ENCODE measurements at regions not wholly inside any gene's neighbourhood (a gene's known extent, or its start where the extent isn't known, plus 50 kb on each side); places are given as distances from the start of the nearest gene placed in this dataset.

- H3K9me3 ChIP-seq: no peaks in the 10 kb centered on the region
- no peak for TF ChIP-seq CTCF (IDR thresholded peaks at IDR 0.05)
- DNase-seq (no peak), ATAC-seq (no peak)
- intact Hi-C loops (cut with DNase I, micrococcal nuclease): no loop called here
- no peak overlapping the region for H3K4me3 ChIP-seq
- H3K36me3 ChIP-seq (ENCODE audit: low read depth): no peaks in the 10 kb centered on the region
- H3K4me1 ChIP-seq (ENCODE audit: low read depth): no peaks in the 10 kb centered on the region
These were observed 348.2 kb downstream of the MATN1 start for GRCh38 chr1:30375156-30375555.

GRCh38 chr1:30374400-30375070 lies 348.9 kb downstream of the MATN1 start:
- no peaks in the 10 kb centered on the region for H3K4me1 ChIP-seq (ENCODE audit: low read depth)
- ATAC-seq (no peak), DNase-seq (no peak)
- TF ChIP-seq CTCF (IDR thresholded peaks at IDR 0.05): no peak
- no peak overlapping the region for H3K4me3 ChIP-seq
- intact Hi-C loops (cut with DNase I, micrococcal nuclease): no loop called here
- H3K9me3 ChIP-seq: no peaks in the 10 kb centered on the region
- H3K36me3 ChIP-seq (ENCODE audit: low read depth): no peaks in the 10 kb centered on the region

GRCh38 chr1:30373471-30374399 lies 349.6 kb downstream of the MATN1 start:
- no peaks in the 10 kb centered on the region for H3K9me3 ChIP-seq
- intact Hi-C loops (cut with DNase I, micrococcal nuclease): no loop called here
- no peaks in the 10 kb centered on the region for H3K4me1 ChIP-seq (ENCODE audit: low read depth)
- no peak for ATAC-seq
- no peak overlapping the region for H3K4me3 ChIP-seq
- no peaks in the 10 kb centered on the region for H3K36me3 ChIP-seq (ENCODE audit: low read depth)
- TF ChIP-seq CTCF (IDR thresholded peaks at IDR 0.05): no peak
- no peak for DNase-seq

GRCh38 chr1:30372792-30373433 lies 350.5 kb downstream of the MATN1 start:
- DNase-seq: no peak
- intact Hi-C loops (cut with DNase I, micrococcal nuclease): no loop called here
- H3K9me3 ChIP-seq: no peaks in the 10 kb centered on the region
- H3K36me3 ChIP-seq (ENCODE audit: low read depth): no peaks in the 10 kb centered on the region
- no peak overlapping the region for H3K4me3 ChIP-seq
- no peak for TF ChIP-seq CTCF (IDR thresholded peaks at IDR 0.05)
- no peaks in the 10 kb centered on the region for H3K4me1 ChIP-seq (ENCODE audit: low read depth)
- peak; percentile 19 for ATAC-seq

- TF ChIP-seq CTCF (IDR thresholded peaks at IDR 0.05): no peak
- no peaks in the 10 kb centered on the region for H3K9me3 ChIP-seq
- H3K4me3 ChIP-seq: no peak overlapping the region
- intact Hi-C loops (cut with DNase I, micrococcal nuclease): no loop called here
- H3K4me1 ChIP-seq (ENCODE audit: low read depth): no peaks in the 10 kb centered on the region
- DNase-seq (no peak), ATAC-seq (no peak)
- H3K36me3 ChIP-seq (ENCODE audit: low read depth): no peaks in the 10 kb centered on the region
These were observed 351.2 kb downstream of the MATN1 start for GRCh38 chr1:30371888-30372791.

Measured in mucosa of descending colon (tissue), 3 donors.